Adipocyte (in vitro differentiated cells): ENCODE measurements at regions not wholly inside any gene's neighbourhood (a gene's known extent, or its start where the extent isn't known, plus 50 kb on each side); places are given as distances from the start of the nearest gene placed in this dataset.
"Not testable (repeated sequence)": the region's sequence is repeated elsewhere in the genome, so short reads cannot be mapped to it uniquely, and the experiment has no call there.

Source experiments
- DNase-seq: peaks from one replicate; pipeline ENCODE4 v3.0.0-alpha.2; 2015; ENCODE audit warnings: low read depth
- H3K27me3 ChIP-seq: replicated peaks from 2 replicates; pipeline ENCODE4 v1.7.0; 2013; ENCODE audit warnings: mild to moderate bottlenecking, low read length, moderate library complexity; ENCODE audit not compliant: control insufficient read depth, insufficient read depth
- H3K36me3 ChIP-seq: 2 replicates; pipeline ENCODE4 v1.7.0; 2013; ENCODE audit warnings: low read length, mild to moderate bottlenecking, moderate library complexity; ENCODE audit not compliant: control insufficient read depth, insufficient read depth, severe bottlenecking
- H3K4me1 ChIP-seq: 2 replicates; pipeline ENCODE4 v1.7.0; 2013; ENCODE audit warnings: mild to moderate bottlenecking, low read length, moderate library complexity; ENCODE audit not compliant: control insufficient read depth, insufficient read depth
- H3K4me3 ChIP-seq: 2 replicates; pipeline ENCODE4 v1.7.0; 2013; ENCODE audit warnings: mild to moderate bottlenecking, low read length, moderate library complexity
- H3K9ac ChIP-seq: 2 replicates; pipeline ENCODE4 v1.7.0; 2013; ENCODE audit warnings: mild to moderate bottlenecking, low read length, moderate library complexity
- H3K9me3 ChIP-seq: 2 replicates; pipeline ENCODE4 v1.7.0; 2013; ENCODE audit warnings: mild to moderate bottlenecking, low read length, moderate library complexity; ENCODE audit not compliant: control insufficient read depth

GRCh38 chr2:14079576-14079975 is 552.9 kb upstream of the LRATD1 start:
- Histone ChIP-seq H3K9ac (no peak overlapping the region), H3K27me3 (no peaks in the 10 kb centered on the region), H3K4me3 (no peak overlapping the region), H3K36me3 (no peaks in the 10 kb centered on the region), H3K9me3 (no peaks in the 10 kb centered on the region), H3K4me1 (no peaks in the 10 kb centered on the region)
- DNase-seq = no peak

- no peak for DNase-seq
- Histone ChIP-seq H3K9me3 (no peaks in the 10 kb centered on the region), H3K4me3 (no peak overlapping the region), H3K9ac (no peak overlapping the region), H3K36me3 (no peaks in the 10 kb centered on the region), H3K4me1 (no peaks in the 10 kb centered on the region), H3K27me3 (no peaks in the 10 kb centered on the region)
These were observed 551.0 kb upstream of the LRATD1 start for GRCh38 chr2:14081521-14081920.

- H3K27me3 ChIP-seq = no peaks in the 10 kb centered on the region
- no peaks in the 10 kb centered on the region for H3K36me3 ChIP-seq
- no peak overlapping the region for H3K4me3 ChIP-seq
- H3K4me1 ChIP-seq = no peaks in the 10 kb centered on the region
- DNase-seq = no peak
- H3K9me3 ChIP-seq = no peaks in the 10 kb centered on the region
- H3K9ac ChIP-seq = no peak overlapping the region
These were observed 549.9 kb upstream of the LRATD1 start for GRCh38 chr2:14082640-14083039.

DNA sequence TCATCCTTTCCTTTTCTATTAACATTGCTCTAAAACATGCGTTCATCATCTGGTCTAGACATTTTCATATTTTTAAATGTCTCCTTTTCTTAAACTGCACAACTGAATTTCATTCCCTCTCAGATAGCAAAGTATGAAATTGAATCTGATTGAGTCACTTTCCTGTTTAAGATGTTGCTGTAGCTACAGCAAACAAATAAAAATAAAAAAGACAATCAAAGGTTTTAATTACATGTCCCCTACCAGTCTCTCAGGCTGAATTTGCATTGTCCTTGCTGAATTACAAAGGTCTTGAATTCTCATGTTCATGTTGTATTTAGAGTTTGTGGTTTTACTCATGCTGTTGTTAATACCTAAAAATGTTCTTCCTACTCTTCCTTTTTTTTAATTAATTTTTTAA is 537.9 kb upstream of the LRATD1 start:
- no peaks in the 10 kb centered on the region for H3K27me3 ChIP-seq
- no peaks in the 10 kb centered on the region for H3K4me1 ChIP-seq
- H3K9ac ChIP-seq = no peak overlapping the region
- no peak overlapping the region for H3K4me3 ChIP-seq
- no peak for DNase-seq
- H3K9me3 ChIP-seq = no peaks in the 10 kb centered on the region
- H3K36me3 ChIP-seq = no peaks in the 10 kb centered on the region

DNA sequence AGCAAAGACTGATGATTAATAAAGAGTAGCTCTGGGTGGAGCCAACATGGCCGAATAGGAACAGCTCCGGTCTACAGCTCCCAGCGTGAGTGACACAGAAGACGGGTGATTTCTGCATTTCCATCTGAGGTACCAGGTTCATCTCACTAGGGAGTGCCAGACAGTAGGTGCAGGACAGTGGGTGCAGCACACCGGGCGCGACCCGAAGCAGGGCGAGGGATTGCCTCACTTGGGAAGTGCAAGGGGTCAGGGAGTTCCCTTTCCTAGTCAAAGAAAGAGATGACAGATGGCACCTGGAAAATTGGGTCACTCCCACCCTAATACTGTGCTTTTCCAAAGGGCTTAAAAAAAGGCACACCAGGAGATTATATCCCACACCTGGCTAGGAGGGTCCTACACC is 533.4 kb upstream of the LRATD1 start:
- not testable (repeated sequence) for H3K9ac ChIP-seq, H3K4me1 ChIP-seq, H3K9me3 ChIP-seq, H3K27me3 ChIP-seq, H3K4me3 ChIP-seq, H3K36me3 ChIP-seq, DNase-seq

GRCh38 chr2:14114275-14114674 is 518.2 kb upstream of the LRATD1 start:
- no peak for DNase-seq
- Histone ChIP-seq H3K36me3 (no peaks in the 10 kb centered on the region), H3K27me3 (no peaks in the 10 kb centered on the region), H3K9ac (no peak overlapping the region), H3K4me3 (no peak overlapping the region), H3K4me1 (no peaks in the 10 kb centered on the region), H3K9me3 (no peaks in the 10 kb centered on the region)

DNA sequence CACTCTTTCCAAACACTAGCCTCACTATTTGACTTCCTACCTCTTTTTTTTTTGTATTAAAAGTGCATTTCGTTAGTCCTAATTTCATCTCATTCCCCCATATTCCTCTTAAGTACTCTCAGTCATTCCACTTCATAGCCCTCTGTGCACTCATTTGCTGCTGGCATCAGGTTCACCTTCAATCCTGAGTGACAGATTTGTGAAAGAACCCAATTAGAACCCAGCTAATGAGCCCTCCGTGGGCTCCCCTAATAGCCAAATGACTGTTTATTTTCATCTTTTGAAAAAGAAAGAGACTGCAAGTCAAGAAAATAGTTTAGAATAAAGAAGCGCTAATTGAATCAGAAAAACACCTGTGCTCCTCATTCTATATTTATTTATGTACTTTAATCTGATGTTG is 512.1 kb upstream of the LRATD1 start:
- H3K36me3 ChIP-seq = no peaks in the 10 kb centered on the region
- no peak for DNase-seq
- H3K9me3 ChIP-seq = no peaks in the 10 kb centered on the region
- no peak overlapping the region for H3K4me3 ChIP-seq
- H3K9ac ChIP-seq = no peak overlapping the region
- no peaks in the 10 kb centered on the region for H3K27me3 ChIP-seq
- no peaks in the 10 kb centered on the region for H3K4me1 ChIP-seq

DNA sequence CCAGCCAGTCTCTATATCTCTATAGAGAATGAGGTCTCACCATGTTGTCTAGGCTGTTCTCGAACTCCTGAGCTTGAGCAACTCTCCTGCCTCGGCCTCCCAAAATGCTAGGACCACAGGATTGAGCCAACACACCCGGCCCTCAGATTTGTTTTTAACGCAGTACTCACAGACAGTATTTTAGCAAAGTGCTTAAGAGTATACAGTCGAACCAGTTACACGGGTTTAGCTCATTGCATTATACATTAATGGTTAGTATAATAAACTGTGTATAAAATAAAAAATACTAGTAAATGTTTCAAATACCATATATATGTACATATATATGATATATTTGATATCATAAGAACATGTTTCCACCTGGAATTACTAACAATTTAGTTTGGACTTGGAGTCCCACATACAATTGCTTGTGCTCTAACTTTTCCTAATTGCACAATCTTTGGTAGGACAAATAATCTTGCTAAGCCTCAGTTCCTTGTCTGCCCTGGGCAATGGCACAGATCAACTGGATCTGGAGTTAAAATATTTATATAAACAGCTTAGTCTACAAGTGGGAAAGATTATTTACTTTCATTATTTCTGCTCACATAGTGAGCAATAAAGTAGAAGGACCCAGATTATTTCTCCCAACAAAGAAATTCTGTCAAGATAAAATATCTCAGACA is 508.9 kb upstream of the LRATD1 start:
- H3K4me1 ChIP-seq = no peaks in the 10 kb centered on the region
- DNase-seq = no peak
- no peaks in the 10 kb centered on the region for H3K36me3 ChIP-seq
- no peaks in the 10 kb centered on the region for H3K27me3 ChIP-seq
- no peaks in the 10 kb centered on the region for H3K9me3 ChIP-seq
- H3K9ac ChIP-seq = no peak overlapping the region
- no peak overlapping the region for H3K4me3 ChIP-seq

DNA sequence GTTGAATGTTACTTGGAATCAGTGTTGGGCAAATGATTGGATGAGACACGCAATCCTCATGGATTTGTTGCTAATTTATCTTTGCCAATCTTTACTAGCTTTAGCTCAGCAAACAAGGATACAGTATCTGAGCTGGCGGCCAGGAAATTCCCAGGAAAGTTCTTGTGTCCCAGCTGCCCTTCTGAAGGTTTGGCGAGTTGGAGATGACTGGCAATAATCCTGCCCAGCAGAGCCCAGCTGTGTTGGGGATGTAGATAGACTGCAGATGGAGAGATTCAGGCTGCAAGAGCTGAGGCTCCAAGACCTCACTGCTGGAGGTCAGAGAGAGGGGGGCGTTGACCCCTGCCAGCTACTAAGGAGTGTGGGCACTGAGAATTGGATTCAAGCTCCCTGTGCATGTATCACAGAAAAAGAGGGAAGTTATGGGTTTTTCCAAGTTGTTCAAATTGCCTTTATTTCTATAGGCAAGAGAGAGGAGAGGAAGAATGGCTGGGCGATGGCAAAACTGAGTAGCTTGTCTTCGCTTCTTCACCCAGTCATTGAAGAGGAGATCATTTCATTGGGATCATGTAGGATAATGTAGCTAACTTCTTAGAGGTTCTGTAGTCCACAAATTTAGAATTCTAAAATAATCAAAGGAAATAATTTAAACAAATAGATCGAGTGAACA is 506.8 kb upstream of the LRATD1 start:
- no peak for DNase-seq
- H3K27me3 ChIP-seq = no peaks in the 10 kb centered on the region
- no peaks in the 10 kb centered on the region for H3K4me1 ChIP-seq
- H3K36me3 ChIP-seq = no peaks in the 10 kb centered on the region
- H3K9ac ChIP-seq = no peak overlapping the region
- no peaks in the 10 kb centered on the region for H3K9me3 ChIP-seq
- H3K4me3 ChIP-seq = no peak overlapping the region

GRCh38 chr2:14126846-14127245 is 505.7 kb upstream of the LRATD1 start:
- no peaks in the 10 kb centered on the region for H3K27me3 ChIP-seq
- no peak overlapping the region for H3K4me3 ChIP-seq
- no peaks in the 10 kb centered on the region for H3K9me3 ChIP-seq
- no peaks in the 10 kb centered on the region for H3K4me1 ChIP-seq
- no peaks in the 10 kb centered on the region for H3K36me3 ChIP-seq
- H3K9ac ChIP-seq = no peak overlapping the region
- no peak for DNase-seq

DNA sequence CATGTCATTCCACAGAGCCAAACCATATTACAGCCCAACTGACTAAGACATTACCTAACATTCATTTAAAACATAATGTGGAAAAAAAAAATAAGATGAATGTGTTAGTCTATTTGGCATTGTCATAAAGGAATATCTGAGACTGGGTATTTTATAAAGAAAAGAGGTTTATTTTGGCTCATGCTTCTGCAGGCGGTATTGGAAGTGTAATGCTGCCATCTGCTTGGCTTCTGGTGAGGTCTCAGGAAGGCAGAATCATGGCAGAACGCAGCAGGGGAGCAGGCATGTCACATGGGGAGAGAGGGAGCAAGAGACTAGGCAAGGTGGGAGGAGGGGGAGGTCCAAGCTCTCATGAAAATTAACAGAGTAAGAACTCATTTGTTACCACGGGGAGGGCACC is 504.8 kb upstream of the LRATD1 start:
- no peaks in the 10 kb centered on the region for H3K27me3 ChIP-seq
- no peak overlapping the region for H3K4me3 ChIP-seq
- H3K9ac ChIP-seq = no peak overlapping the region
- H3K9me3 ChIP-seq = no peaks in the 10 kb centered on the region
- no peaks in the 10 kb centered on the region for H3K4me1 ChIP-seq
- no peak for DNase-seq
- no peaks in the 10 kb centered on the region for H3K36me3 ChIP-seq

GRCh38 chr2:14132386-14132785 is 500.1 kb upstream of the LRATD1 start:
- no peaks in the 10 kb centered on the region for H3K9me3 ChIP-seq
- no peak overlapping the region for H3K9ac ChIP-seq
- H3K27me3 ChIP-seq = no peaks in the 10 kb centered on the region
- H3K36me3 ChIP-seq = no peaks in the 10 kb centered on the region
- H3K4me1 ChIP-seq = no peaks in the 10 kb centered on the region
- no peak overlapping the region for H3K4me3 ChIP-seq
- DNase-seq = no peak
